GM12891 (cell line): ENCODE measurements at regions not wholly inside any gene's neighbourhood (a gene's known extent, or its start where the extent isn't known, plus 50 kb on each side); places are given as distances from the start of the nearest gene placed in this dataset.

Source experiments
- PAX5 ChIP-seq: IDR thresholded peaks from 2 replicates; pipeline ENCODE4 v1.6.1; 2011; ENCODE audit warnings: low read length, moderate library complexity, mild to moderate bottlenecking; ENCODE audit not compliant: insufficient read depth, severe bottlenecking
- POLR2A ChIP-seq: IDR thresholded peaks from 2 replicates; pipeline ENCODE4 v1.6.1; 2011; ENCODE audit warnings: low read depth, low read length, control low read depth
- POLR2AphosphoS5 ChIP-seq: IDR thresholded peaks from 2 replicates; pipeline ENCODE4 v1.6.1; 2011; ENCODE audit warnings: low read depth, low read length, control low read depth
- POU2F2 ChIP-seq: IDR thresholded peaks from 2 replicates; pipeline ENCODE4 v1.6.1; 2011; ENCODE audit warnings: low read depth, mild to moderate bottlenecking, control low read depth, low read length, moderate library complexity
- SPI1 ChIP-seq: IDR thresholded peaks from 2 replicates; pipeline ENCODE4 v1.6.1; 2011; ENCODE audit warnings: low read depth, low read length, control low read depth
- TAF1 ChIP-seq: IDR thresholded peaks from 2 replicates; pipeline ENCODE4 v1.6.1; 2011; ENCODE audit warnings: low read depth, low read length, control low read depth

DNA sequence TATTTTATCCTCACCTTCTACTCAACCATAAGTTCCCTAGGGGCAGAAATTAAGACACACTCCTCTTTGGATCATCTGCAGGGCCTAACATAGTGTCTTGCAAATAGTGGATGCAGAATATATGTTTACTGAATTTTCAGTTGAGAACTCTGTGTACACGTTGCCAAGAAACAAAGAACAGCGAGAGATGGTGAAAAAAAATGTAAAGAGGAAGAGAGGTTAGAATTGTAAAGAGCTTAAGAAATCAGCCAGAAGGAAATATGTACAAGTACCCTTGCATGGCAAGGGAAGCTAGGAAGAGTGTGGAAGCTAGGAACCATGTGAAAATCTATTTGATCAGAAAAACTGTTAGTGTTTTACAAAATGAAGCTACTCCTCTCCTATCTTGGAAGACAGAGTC lies 431.0 kb downstream of the SMARCA1 start:
- TF ChIP-seq POLR2AphosphoS5: no peak
- no peak for TF ChIP-seq POLR2A
- TF ChIP-seq POU2F2: no peak
- TF ChIP-seq TAF1: no peak
- TF ChIP-seq SPI1: no peak
- TF ChIP-seq PAX5: no peak
